Stimulated activated naive CD8-positive, alpha-beta T cell treated with anti-CD3 and anti-CD28 coated beads, Interleukin-15, amount 100 ng/mL, for 72 hours (primary cell): ENCODE measurements at regions not wholly inside any gene's neighbourhood (a gene's known extent, or its start where the extent isn't known, plus 50 kb on each side); places are given as distances from the start of the nearest gene placed in this dataset.

Experiments
- ATAC-seq: fragments of 150-1000 bp; cut with Tn5 transposase; 2 replicates; pipeline ENCODE4 v1.10.0; 2021; ENCODE audit warnings: mild to moderate bottlenecking, moderate library complexity
- DNase-seq, 2 donors: peaks; one replicate each; pipeline ENCODE4 v3.0.0; 2021 to 2022
- H3K27ac Mint-ChIP-seq, 2 donors: one replicate each; pipeline ENCODE4 v1.8.0; 2022; ENCODE audit warnings: mild to moderate bottlenecking in 2 of 2, mixed read lengths in 2 of 2, moderate library complexity in 2 of 2
- H3K27me3 Mint-ChIP-seq: one replicate; pipeline ENCODE4 v1.8.0; 2022; ENCODE audit warnings: mixed read lengths
- H3K4me1 Mint-ChIP-seq: one replicate; pipeline ENCODE4 v1.8.0; 2022; ENCODE audit warnings: mild to moderate bottlenecking, mixed read lengths
- H3K4me3 Mint-ChIP-seq, 2 donors: one replicate each; pipeline ENCODE4 v1.8.0; 2022; ENCODE audit warnings: mild to moderate bottlenecking in 2 of 2, mixed read lengths in 2 of 2, moderate library complexity in 1 of 2
- H3K9me3 Mint-ChIP-seq, 2 donors: one replicate each; pipeline ENCODE4 v1.8.0; 2022; ENCODE audit warnings: mixed read lengths in 2 of 2

GRCh38 chr3:144426967-144427366, 455.3 kb downstream of the DIPK2A start:
- no peak overlapping the region for H3K27ac Mint-ChIP-seq
- H3K9me3 Mint-ChIP-seq: no peaks in the 10 kb centered on the region
- no peak for DNase-seq
- ATAC-seq: no peak
- H3K4me3 Mint-ChIP-seq: no peak overlapping the region
- H3K27me3 Mint-ChIP-seq: peaks cover 6% of the 10 kb centered on the region
- H3K4me1 Mint-ChIP-seq: no peaks in the 10 kb centered on the region

DNA sequence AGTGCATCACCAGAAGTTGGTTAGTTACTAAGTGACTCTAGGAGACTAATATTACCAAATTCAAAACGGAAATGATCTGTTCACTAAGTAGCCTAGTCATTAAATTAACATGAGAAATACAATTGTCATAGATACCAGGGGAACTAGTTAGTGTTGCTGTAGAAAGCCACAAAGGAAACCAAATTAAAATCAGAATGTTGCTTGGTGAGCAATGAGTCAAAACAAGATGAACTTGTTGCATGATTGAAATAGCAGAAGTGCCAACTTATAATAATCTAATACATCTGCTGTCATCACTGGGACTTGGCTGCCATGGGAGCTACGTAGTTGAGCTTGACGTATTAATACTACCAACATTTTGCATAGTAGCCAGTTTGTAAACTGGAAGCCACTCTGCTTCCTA, 458.1 kb downstream of the DIPK2A start:
- no peak for ATAC-seq
- no peak overlapping the region for H3K27ac Mint-ChIP-seq
- H3K4me3 Mint-ChIP-seq: no peak overlapping the region
- H3K4me1 Mint-ChIP-seq: no peaks in the 10 kb centered on the region
- no peak for DNase-seq
- peaks cover 8% of the 10 kb centered on the region for H3K27me3 Mint-ChIP-seq
- no peaks in the 10 kb centered on the region for H3K9me3 Mint-ChIP-seq

- no peak for DNase-seq
- Mint-ChIP-seq H3K9me3 (no peaks in the 10 kb centered on the region), H3K27ac (no peak overlapping the region), H3K4me1 (no peaks in the 10 kb centered on the region), H3K27me3 (peaks cover 8% of the 10 kb centered on the region), H3K4me3 (no peak overlapping the region)
- no peak for ATAC-seq
These were observed 459.5 kb downstream of the DIPK2A start for GRCh38 chr3:144431134-144431533.

- H3K4me3 Mint-ChIP-seq: no peak overlapping the region
- H3K27ac Mint-ChIP-seq: no peak overlapping the region
- ATAC-seq (no peak), DNase-seq (no peak)
- peaks cover 8% of the 10 kb centered on the region for H3K27me3 Mint-ChIP-seq
- H3K4me1 Mint-ChIP-seq: no peaks in the 10 kb centered on the region
- H3K9me3 Mint-ChIP-seq: no peaks in the 10 kb centered on the region
These were observed 461.4 kb downstream of the DIPK2A start for GRCh38 chr3:144433006-144433405.

GRCh38 chr3:144437989-144438388, 466.4 kb downstream of the DIPK2A start:
- Mint-ChIP-seq H3K27me3 (no peaks in the 10 kb centered on the region), H3K4me3 (no peak overlapping the region), H3K9me3 (no peaks in the 10 kb centered on the region), H3K27ac (peak overlapping the region in 1 of 2 donors; percentile 65), H3K4me1 (no peaks in the 10 kb centered on the region)
- DNase-seq (no peak), ATAC-seq (no peak)

GRCh38 chr3:144444061-144444460, 472.4 kb downstream of the DIPK2A start:
- DNase-seq: no peak
- Mint-ChIP-seq H3K27ac (no peak overlapping the region), H3K4me1 (no peaks in the 10 kb centered on the region), H3K27me3 (no peaks in the 10 kb centered on the region), H3K9me3 (no peaks in the 10 kb centered on the region), H3K4me3 (no peak overlapping the region)
- ATAC-seq: no peak

- Mint-ChIP-seq H3K27ac (no peak overlapping the region), H3K4me3 (no peak overlapping the region), H3K4me1 (no peaks in the 10 kb centered on the region), H3K27me3 (no peaks in the 10 kb centered on the region), H3K9me3 (peaks cover 0 to 4% of the 10 kb centered on the region in 2 donors)
- ATAC-seq: no peak
- no peak for DNase-seq
These were observed 472.9 kb downstream of the DIPK2A start for GRCh38 chr3:144444546-144444945.

DNA sequence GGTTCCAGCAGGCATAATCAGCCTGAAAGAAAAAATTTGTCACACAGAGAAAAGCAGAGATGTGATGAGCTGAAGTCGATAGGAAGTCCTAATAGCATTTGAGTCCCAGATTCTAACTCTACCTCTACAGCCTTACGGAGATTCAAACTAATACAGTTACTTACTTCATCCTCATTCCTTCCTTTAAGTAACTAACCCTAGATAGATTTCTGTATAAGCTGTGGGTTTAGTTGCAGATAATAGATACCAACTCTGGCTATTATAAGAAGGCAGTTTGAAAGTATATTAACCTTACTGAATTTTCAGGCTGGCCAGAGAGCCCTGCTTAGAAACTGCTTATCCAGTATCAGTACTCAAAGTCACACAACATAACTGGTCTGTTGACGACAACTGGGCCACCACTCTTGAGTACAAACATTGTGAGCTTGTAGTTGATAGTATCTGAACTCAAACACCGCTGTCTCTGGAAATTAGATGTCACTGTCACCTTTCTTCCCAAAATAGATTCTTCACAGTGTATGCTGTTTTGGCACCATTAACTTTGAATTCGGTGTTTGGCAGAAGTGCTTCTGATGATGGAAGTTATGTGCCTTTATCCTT, 484.3 kb downstream of the DIPK2A start:
- Mint-ChIP-seq H3K4me3 (no peak overlapping the region), H3K27ac (no peak overlapping the region)
- ATAC-seq: no peak

GRCh38 chr3:144457758-144458157, 486.1 kb downstream of the DIPK2A start:
- ATAC-seq (no peak), DNase-seq (no peak)
- H3K4me1 Mint-ChIP-seq: no peaks in the 10 kb centered on the region
- H3K9me3 Mint-ChIP-seq: peaks cover 0 to 17% of the 10 kb centered on the region in 2 donors
- H3K4me3 Mint-ChIP-seq: no peak overlapping the region
- H3K27me3 Mint-ChIP-seq: peaks cover 8% of the 10 kb centered on the region
- no peak overlapping the region for H3K27ac Mint-ChIP-seq

More for the DNA sequence above, 484.3 kb downstream of the DIPK2A start:
- H3K9me3 Mint-ChIP-seq: peaks cover 0 to 17% of the 10 kb centered on the region in 2 donors
- H3K27me3 Mint-ChIP-seq: peaks cover 8% of the 10 kb centered on the region
- no peak for DNase-seq
- no peaks in the 10 kb centered on the region for H3K4me1 Mint-ChIP-seq

DNA sequence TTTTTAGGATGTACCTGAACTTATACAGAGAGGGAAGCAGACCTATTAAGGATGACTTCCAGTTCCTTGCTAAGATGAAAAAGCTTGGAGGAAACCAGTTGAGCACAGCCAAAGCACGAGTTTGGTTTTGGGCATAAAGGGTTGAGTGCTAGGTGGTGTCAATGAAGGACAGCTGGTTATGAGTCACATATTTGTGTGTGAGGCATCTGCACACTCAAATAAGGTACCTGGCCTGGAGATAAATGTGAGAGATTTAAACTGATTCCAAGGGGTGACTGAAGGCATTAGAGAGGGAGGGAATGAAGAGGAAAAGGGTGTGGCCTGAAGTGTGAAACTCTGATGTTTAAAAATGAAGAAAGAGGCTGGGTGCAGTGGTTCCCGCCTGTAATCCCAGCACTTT, 486.7 kb downstream of the DIPK2A start:
- ATAC-seq: no peak
- H3K4me1 Mint-ChIP-seq: no peaks in the 10 kb centered on the region
- H3K27me3 Mint-ChIP-seq: peaks cover 8% of the 10 kb centered on the region
- no peak for DNase-seq
- H3K27ac Mint-ChIP-seq: no peak overlapping the region
- H3K9me3 Mint-ChIP-seq: peaks cover 0 to 17% of the 10 kb centered on the region in 2 donors
- H3K4me3 Mint-ChIP-seq: no peak overlapping the region

GRCh38 chr3:144462337-144462736, 490.7 kb downstream of the DIPK2A start:
- H3K4me3 Mint-ChIP-seq: no peak overlapping the region
- no peak overlapping the region for H3K27ac Mint-ChIP-seq
- DNase-seq (no peak), ATAC-seq (no peak)
- peaks cover 0 to 13% of the 10 kb centered on the region in 2 donors for H3K9me3 Mint-ChIP-seq
- no peaks in the 10 kb centered on the region for H3K4me1 Mint-ChIP-seq
- peaks cover 8% of the 10 kb centered on the region for H3K27me3 Mint-ChIP-seq

- no peaks in the 10 kb centered on the region for H3K4me1 Mint-ChIP-seq
- H3K27me3 Mint-ChIP-seq: no peaks in the 10 kb centered on the region
- H3K4me3 Mint-ChIP-seq: no peak overlapping the region
- ATAC-seq: no peak
- H3K27ac Mint-ChIP-seq: no peak overlapping the region
- DNase-seq: no peak
- H3K9me3 Mint-ChIP-seq: no peaks in the 10 kb centered on the region
These were observed 492.3 kb downstream of the DIPK2A start for GRCh38 chr3:144463911-144464310.

DNA sequence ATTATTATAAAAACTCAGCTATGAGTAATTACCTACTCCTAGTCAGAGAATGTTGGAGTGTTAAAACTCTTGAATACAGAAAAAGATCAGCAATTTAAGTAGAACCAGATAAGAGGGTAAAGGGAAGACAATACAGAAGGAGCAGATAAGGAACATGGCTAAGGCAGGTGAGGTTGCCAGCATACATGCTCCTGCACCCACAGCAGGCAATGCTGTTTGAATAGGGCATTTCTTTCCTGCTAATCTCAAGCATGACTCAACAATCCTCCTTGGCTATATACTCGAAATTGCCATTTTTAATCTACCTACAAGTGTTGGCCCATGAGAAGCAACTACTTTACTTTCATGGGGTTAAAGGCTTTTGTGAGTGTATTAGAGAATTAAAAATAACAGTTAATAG, 494.5 kb downstream of the DIPK2A start:
- ATAC-seq: no peak
- Mint-ChIP-seq H3K4me3 (no peak overlapping the region), H3K27me3 (no peaks in the 10 kb centered on the region), H3K9me3 (no peaks in the 10 kb centered on the region), H3K4me1 (no peaks in the 10 kb centered on the region), H3K27ac (no peak overlapping the region)
- DNase-seq: no peak

DNA sequence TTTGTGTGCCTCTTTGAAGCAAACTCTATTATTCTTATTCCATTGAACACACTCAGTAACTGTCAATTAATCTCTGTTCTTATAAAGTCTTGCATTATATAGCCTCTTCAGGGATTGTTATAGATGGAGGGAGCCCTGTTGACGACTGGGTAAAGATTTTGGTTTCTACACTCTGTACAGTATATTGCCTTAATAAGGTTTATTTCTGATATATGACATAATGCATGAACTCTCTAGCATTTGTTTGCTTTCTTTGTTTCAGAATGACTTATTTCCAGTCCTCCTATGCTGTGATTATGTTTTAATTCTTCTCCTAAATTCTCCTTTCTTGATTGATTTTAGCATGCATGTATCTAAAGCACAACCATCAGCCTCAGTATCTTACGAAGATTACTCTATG, 494.9 kb downstream of the DIPK2A start:
- no peak for ATAC-seq
- Mint-ChIP-seq H3K27me3 (no peaks in the 10 kb centered on the region), H3K27ac (no peak overlapping the region), H3K9me3 (no peaks in the 10 kb centered on the region), H3K4me3 (no peak overlapping the region), H3K4me1 (no peaks in the 10 kb centered on the region)
- DNase-seq: no peak

GRCh38 chr3:144470666-144471065, 499.0 kb downstream of the DIPK2A start:
- no peaks in the 10 kb centered on the region for H3K4me1 Mint-ChIP-seq
- no peak for ATAC-seq
- no peaks in the 10 kb centered on the region for H3K27me3 Mint-ChIP-seq
- no peak overlapping the region for H3K27ac Mint-ChIP-seq
- no peak overlapping the region for H3K4me3 Mint-ChIP-seq
- H3K9me3 Mint-ChIP-seq: no peaks in the 10 kb centered on the region
- DNase-seq: no peak

- ATAC-seq: no peak
- no peak for DNase-seq
- Mint-ChIP-seq H3K4me1 (no peaks in the 10 kb centered on the region), H3K27me3 (no peaks in the 10 kb centered on the region), H3K9me3 (no peaks in the 10 kb centered on the region), H3K4me3 (no peak overlapping the region), H3K27ac (no peak overlapping the region)
These were observed 506.0 kb downstream of the DIPK2A start for GRCh38 chr3:144477593-144477992.

DNA sequence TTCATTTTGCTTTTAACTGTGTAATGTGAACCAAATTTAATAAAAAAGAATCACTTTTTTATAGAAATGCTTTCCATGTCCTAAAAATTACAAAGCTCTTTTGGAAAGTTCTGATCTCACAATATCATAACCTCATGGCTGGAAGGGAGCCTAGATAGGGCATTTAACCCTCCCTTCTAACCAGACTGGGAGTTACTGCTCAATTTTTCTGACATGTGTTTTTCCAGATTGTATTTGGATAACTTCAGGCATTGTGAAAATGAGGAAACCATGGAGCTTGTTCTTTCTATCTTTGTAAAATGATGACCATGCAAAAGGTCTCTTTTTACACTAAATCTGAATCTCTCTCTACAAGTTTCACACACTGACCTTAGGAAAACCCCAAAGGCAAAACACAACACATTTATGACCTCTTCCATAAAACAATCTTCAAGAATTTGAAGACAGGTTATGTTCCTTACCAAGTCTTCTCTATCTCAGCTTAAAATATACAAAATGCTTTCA, 508.8 kb downstream of the DIPK2A start:
- no peak overlapping the region for H3K27ac Mint-ChIP-seq
- no peak for DNase-seq
- ATAC-seq: no peak
- no peaks in the 10 kb centered on the region for H3K4me1 Mint-ChIP-seq
- no peaks in the 10 kb centered on the region for H3K27me3 Mint-ChIP-seq
- no peaks in the 10 kb centered on the region for H3K9me3 Mint-ChIP-seq
- H3K4me3 Mint-ChIP-seq: no peak overlapping the region
